Mesendoderm (in vitro differentiated cells): ENCODE measurements at regions not wholly inside any gene's neighbourhood (a gene's known extent, or its start where the extent isn't known, plus 50 kb on each side); places are given as distances from the start of the nearest gene placed in this dataset.

Experiments
- DNase-seq: peaks from one replicate; pipeline ENCODE4 v3.0.0; 2013
- H2AK5ac ChIP-seq: 2 replicates; pipeline ENCODE4 v1.6.1; 2013; ENCODE audit warnings: low read length, inconsistent platforms
- H2BK120ac ChIP-seq: 2 replicates; pipeline ENCODE4 v1.6.1; 2013; ENCODE audit warnings: low read depth, mild to moderate bottlenecking, low read length, moderate library complexity, mixed read lengths
- H2BK15ac ChIP-seq: replicated peaks from 2 replicates; pipeline ENCODE4 v1.6.1; 2013; ENCODE audit warnings: low read depth, mild to moderate bottlenecking, moderate library complexity
- H2BK5ac ChIP-seq: 2 replicates; pipeline ENCODE4 v1.6.1; 2013; ENCODE audit warnings: low read length, inconsistent platforms
- H3K18ac ChIP-seq: 2 replicates; pipeline ENCODE4 v1.6.1; 2013; ENCODE audit warnings: mild to moderate bottlenecking, low read length, mixed read lengths
- H3K23ac ChIP-seq: one replicate; pipeline ENCODE4 v1.6.1; 2013; ENCODE audit warnings: low read length
- H3K27ac ChIP-seq: 2 replicates; pipeline ENCODE4 v1.5.1; 2013; ENCODE audit warnings: low read depth, mild to moderate bottlenecking, inconsistent platforms, low read length, moderate library complexity
- H3K27me3 ChIP-seq: 2 replicates; pipeline ENCODE4 v1.6.1; 2013; ENCODE audit warnings: low read length, control low read depth, mild to moderate bottlenecking, inconsistent platforms; ENCODE audit not compliant: insufficient read depth, poor library complexity
- H3K36me3 ChIP-seq: 2 replicates; pipeline ENCODE4 v1.6.1; 2013; ENCODE audit warnings: low read length, inconsistent platforms; ENCODE audit not compliant: control insufficient read depth, insufficient read depth
- H3K4ac ChIP-seq: one replicate; pipeline ENCODE4 v1.6.1; 2013; ENCODE audit warnings: low read depth, mild to moderate bottlenecking, low read length, moderate library complexity
- H3K4me1 ChIP-seq: 2 replicates; pipeline ENCODE4 v1.6.1; 2013; ENCODE audit warnings: low read depth, low read length, inconsistent platforms; ENCODE audit not compliant: control insufficient read depth
- H3K4me2 ChIP-seq: 2 replicates; pipeline ENCODE4 v1.6.1; 2013; ENCODE audit warnings: low read length
- H3K4me3 ChIP-seq: 2 replicates; pipeline ENCODE4 v1.5.1; 2013; ENCODE audit warnings: mild to moderate bottlenecking, low read length
- H3K56ac ChIP-seq: one replicate; pipeline ENCODE4 v1.6.1; 2013; ENCODE audit warnings: low read length
- H3K79me1 ChIP-seq: 2 replicates; pipeline ENCODE4 v1.6.1; 2013; ENCODE audit warnings: low read length, inconsistent platforms
- H3K79me2 ChIP-seq: 2 replicates; pipeline ENCODE4 v1.6.1; 2013; ENCODE audit warnings: mild to moderate bottlenecking, low read length; ENCODE audit not compliant: control insufficient read depth, insufficient read depth
- H3K9ac ChIP-seq: 2 replicates; pipeline ENCODE4 v1.6.1; 2013; ENCODE audit warnings: low read length, inconsistent platforms
- H4K5ac ChIP-seq: one replicate; pipeline ENCODE4 v1.6.1; 2013; ENCODE audit warnings: low read length
- H4K8ac ChIP-seq: one replicate; pipeline ENCODE4 v1.6.1; 2013; ENCODE audit warnings: low read depth, mild to moderate bottlenecking, control low read depth, low read length, moderate library complexity
- WGBS: extraction: QIAGEN DNeasy Blood & Tissue Kit; methylation state at CpG from one replicate; pipeline ENCODE4 v1.1.7; 2013; ENCODE audit warnings: low lambda C conversion rate, missing lambda C conversion rate; ENCODE audit not compliant: insufficient coverage; ENCODE audit errors: extremely low coverage; 5-methylcytosine and 5-hydroxymethylcytosine counted together

DNA sequence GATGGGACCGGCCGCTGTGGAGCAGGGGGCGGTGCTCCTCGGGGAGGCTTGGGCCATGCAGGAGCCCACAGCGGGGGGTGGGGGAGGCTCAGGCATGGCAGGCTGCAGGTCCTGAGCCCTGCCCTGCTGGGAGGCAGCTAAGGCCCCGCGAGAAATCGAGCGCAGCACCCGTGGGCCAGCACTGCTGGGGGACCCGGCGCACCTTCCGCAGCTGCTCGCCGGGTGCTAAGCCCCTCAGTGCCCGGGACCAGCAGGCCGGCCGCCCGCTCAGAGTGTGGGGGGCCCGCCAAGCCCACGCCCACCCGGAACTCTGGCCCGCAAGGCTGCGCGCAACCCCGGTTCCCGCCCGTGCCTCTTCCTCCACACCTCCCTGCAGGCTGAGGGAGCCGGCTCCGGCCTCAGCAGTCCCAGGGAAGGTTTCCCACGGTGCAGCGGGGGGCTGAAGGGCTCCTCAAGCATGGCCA is 131.5 kb downstream of the SNX18 start:
- no CpG with 5 or more reads among the region's 32 CpGs for WGBS
- H3K27ac ChIP-seq: no peak overlapping the region

DNA sequence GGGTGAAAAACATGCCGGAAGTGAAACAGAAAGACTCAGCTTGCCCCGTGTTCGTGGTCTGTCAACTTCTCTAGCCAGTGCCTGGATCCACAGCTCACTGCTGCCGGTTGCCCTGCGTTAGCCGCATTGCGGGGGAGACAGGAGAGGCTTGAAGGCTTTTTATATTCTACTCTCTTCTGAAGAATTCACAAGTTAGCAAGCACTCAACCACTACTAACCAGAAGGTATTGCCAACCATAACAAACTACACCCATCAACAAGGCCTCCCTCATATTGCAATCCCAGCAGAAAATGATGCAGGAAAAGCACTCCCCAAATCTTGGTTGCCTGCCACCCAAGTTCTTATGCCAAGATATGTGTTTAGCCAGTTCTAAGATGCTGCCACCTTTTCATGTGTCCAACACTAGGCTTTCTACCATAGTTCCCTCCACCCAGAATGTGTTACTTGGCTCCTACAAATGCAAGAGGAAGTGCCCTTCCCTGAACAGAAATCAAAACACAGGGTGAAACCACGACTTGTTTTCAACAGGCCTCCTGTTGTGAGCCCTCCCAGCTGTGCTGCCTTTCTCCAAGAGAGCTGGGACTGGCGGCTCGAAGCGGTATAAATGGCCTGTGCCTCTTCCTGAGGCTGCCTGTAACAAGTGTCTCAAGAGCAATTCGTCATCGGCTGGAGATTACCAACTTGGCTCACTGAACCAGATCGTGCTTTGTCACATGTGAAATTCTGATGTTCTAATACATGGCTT is 129.0 kb downstream of the SNX18 start:
- H2BK5ac ChIP-seq: no peak overlapping the region
- no peak overlapping the region for H3K4ac ChIP-seq
- no peak overlapping the region for H2BK120ac ChIP-seq
- no peak overlapping the region for H4K8ac ChIP-seq
- H3K27ac ChIP-seq: no peak overlapping the region
- H3K36me3 ChIP-seq: no peaks in the 10 kb centered on the region
- H2BK15ac ChIP-seq: no peak overlapping the region
- H3K56ac ChIP-seq: no peak overlapping the region
- no peak overlapping the region for H3K18ac ChIP-seq
- H2AK5ac ChIP-seq: no peak overlapping the region
- WGBS: no CpG with 5 or more reads among the region's 14 CpGs
- H3K4me2 ChIP-seq: no peak overlapping the region
- no peaks in the 10 kb centered on the region for H3K79me2 ChIP-seq
- peaks cover 3% of the 10 kb centered on the region for H3K4me1 ChIP-seq
- H3K4me3 ChIP-seq: no peak overlapping the region
- no peaks in the 10 kb centered on the region for H3K79me1 ChIP-seq
- DNase-seq: peak; percentile 52
- no peak overlapping the region for H3K23ac ChIP-seq
- H4K5ac ChIP-seq: no peak overlapping the region
- no peaks in the 10 kb centered on the region for H3K27me3 ChIP-seq
- H3K9ac ChIP-seq: no peak overlapping the region

More for the DNA sequence above, 131.5 kb downstream of the SNX18 start:
- peaks cover 3% of the 10 kb centered on the region for H3K4me1 ChIP-seq
- H2BK5ac ChIP-seq: no peak overlapping the region
- H3K9ac ChIP-seq: no peak overlapping the region
- no peaks in the 10 kb centered on the region for H3K79me1 ChIP-seq
- H3K4me3 ChIP-seq: no peak overlapping the region
- H2BK15ac ChIP-seq: no peak overlapping the region
- H3K27me3 ChIP-seq: no peaks in the 10 kb centered on the region
- no peaks in the 10 kb centered on the region for H3K36me3 ChIP-seq
- DNase-seq: no peak
- H4K5ac ChIP-seq: no peak overlapping the region
- H2AK5ac ChIP-seq: no peak overlapping the region
- H3K4me2 ChIP-seq: no peak overlapping the region
- H2BK120ac ChIP-seq: no peak overlapping the region
- H3K18ac ChIP-seq: no peak overlapping the region
- no peaks in the 10 kb centered on the region for H3K79me2 ChIP-seq
- H3K4ac ChIP-seq: no peak overlapping the region
- no peak overlapping the region for H3K56ac ChIP-seq
- H4K8ac ChIP-seq: no peak overlapping the region
- H3K23ac ChIP-seq: no peak overlapping the region

DNA sequence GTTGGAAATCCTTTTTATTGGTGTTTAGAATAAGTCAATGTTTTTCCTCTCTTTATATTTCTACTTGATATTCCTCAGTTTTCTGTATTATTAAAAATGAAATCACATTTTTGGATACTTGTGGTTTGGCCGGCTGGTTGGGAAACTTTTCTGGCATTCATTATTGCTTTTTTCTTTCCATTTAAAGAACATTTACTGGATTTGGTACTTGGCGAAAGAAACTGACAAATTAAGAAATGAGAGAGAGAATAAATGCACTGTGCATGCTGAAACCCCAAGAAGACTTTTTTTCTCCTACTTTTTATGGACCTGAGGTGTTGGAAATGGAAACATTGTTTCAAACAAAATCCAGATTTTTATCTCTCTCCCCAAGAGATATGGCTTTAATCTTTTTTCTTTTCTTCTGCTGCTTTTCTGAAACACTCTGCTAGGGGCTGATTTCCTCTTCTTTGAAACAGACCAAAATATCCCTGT is 128.4 kb downstream of the SNX18 start:
- Histone ChIP-seq H3K56ac (no peak overlapping the region), H3K9ac (no peak overlapping the region), H2BK120ac (no peak overlapping the region), H3K4ac (no peak overlapping the region), H2BK15ac (no peak overlapping the region), H2AK5ac (no peak overlapping the region), H3K79me1 (no peaks in the 10 kb centered on the region), H3K4me1 (peaks cover 3% of the 10 kb centered on the region), H4K5ac (no peak overlapping the region), H3K79me2 (no peaks in the 10 kb centered on the region), H3K18ac (no peak overlapping the region), H4K8ac (no peak overlapping the region), H3K36me3 (no peaks in the 10 kb centered on the region), H3K4me2 (no peak overlapping the region), H3K27me3 (no peaks in the 10 kb centered on the region), H2BK5ac (no peak overlapping the region), H3K27ac (no peak overlapping the region), H3K23ac (no peak overlapping the region), H3K4me3 (no peak overlapping the region)
- no CpG with 5 or more reads among the region's 2 CpGs for WGBS
- no peak for DNase-seq

- Histone ChIP-seq H4K5ac (no peak overlapping the region), H3K27me3 (no peaks in the 10 kb centered on the region), H2BK5ac (no peak overlapping the region), H2AK5ac (no peak overlapping the region), H3K4me1 (peaks cover 3% of the 10 kb centered on the region), H3K79me1 (no peaks in the 10 kb centered on the region), H2BK15ac (no peak overlapping the region), H3K36me3 (no peaks in the 10 kb centered on the region), H3K27ac (no peak overlapping the region), H2BK120ac (no peak overlapping the region), H3K23ac (no peak overlapping the region), H3K4me3 (no peak overlapping the region), H3K4me2 (no peak overlapping the region), H3K18ac (no peak overlapping the region), H4K8ac (no peak overlapping the region), H3K56ac (no peak overlapping the region), H3K9ac (no peak overlapping the region), H3K79me2 (no peaks in the 10 kb centered on the region), H3K4ac (no peak overlapping the region)
- WGBS: no CpG with 5 or more reads among the region's 4 CpGs
- DNase-seq: no peak
Measured at GRCh38 chr5:54644226-54644625, 126.7 kb downstream of the SNX18 start.

DNA sequence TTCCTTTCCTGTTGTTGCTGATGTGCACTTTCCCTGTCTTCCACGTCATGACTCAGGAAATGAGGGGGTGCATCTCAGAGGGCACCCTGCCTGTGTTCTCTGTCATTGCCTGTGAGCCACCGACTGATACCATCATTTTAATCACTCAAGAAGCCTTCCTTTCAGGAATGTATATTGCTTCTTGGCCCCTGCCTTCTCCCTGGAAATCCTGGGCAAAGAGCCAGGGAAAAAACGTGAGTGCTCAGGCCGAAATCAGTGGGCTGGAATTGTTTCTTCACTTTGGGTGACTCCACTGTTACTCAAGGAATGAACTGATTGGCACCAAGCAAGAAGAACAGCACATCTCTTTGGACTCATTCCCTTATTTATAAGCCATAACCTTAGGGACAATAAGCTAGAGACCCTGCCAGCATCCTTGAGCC is 126.1 kb downstream of the SNX18 start:
- Histone ChIP-seq H3K4me3 (no peak overlapping the region), H3K79me1 (no peaks in the 10 kb centered on the region), H3K36me3 (no peaks in the 10 kb centered on the region), H3K27me3 (no peaks in the 10 kb centered on the region), H3K4me1 (peaks cover 3% of the 10 kb centered on the region), H3K18ac (no peak overlapping the region), H3K4me2 (no peak overlapping the region), H3K56ac (no peak overlapping the region), H2BK120ac (no peak overlapping the region), H2AK5ac (no peak overlapping the region), H4K8ac (no peak overlapping the region), H2BK15ac (no peak overlapping the region), H3K4ac (no peak overlapping the region), H3K23ac (no peak overlapping the region), H2BK5ac (no peak overlapping the region), H4K5ac (no peak overlapping the region), H3K27ac (no peak overlapping the region), H3K79me2 (no peaks in the 10 kb centered on the region), H3K9ac (no peak overlapping the region)
- DNase-seq: no peak
- no CpG with 5 or more reads among the region's 4 CpGs for WGBS

DNA sequence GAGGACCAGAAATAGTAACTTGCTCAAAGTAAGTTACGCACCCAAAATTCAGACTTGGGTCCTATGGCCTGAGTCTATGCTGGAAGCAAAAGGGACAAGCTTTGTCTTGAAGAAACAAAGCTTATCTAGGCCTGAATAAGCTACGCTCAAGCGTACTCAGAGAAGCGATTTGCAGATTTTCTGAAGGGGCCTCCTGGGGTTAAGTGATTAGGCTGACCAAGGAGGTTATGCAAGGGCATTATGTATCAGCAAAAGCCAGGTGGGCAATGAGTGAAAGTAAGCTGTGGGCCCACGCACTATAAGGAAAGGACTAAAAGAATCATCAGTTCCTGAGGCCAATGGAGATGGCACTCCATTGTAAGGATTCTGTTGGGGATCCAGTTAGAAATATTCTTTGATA is 122.1 kb downstream of the SNX18 start:
- Histone ChIP-seq H3K4me3 (no peak overlapping the region), H3K79me1 (no peaks in the 10 kb centered on the region), H3K9ac (no peak overlapping the region), H2BK15ac (peak overlapping the region; percentile 57), H3K4me1 (no peaks in the 10 kb centered on the region), H4K5ac (no peak overlapping the region), H4K8ac (no peak overlapping the region), H3K36me3 (no peaks in the 10 kb centered on the region), H3K27ac (no peak overlapping the region), H3K23ac (no peak overlapping the region), H3K56ac (no peak overlapping the region), H3K27me3 (no peaks in the 10 kb centered on the region), H2BK5ac (no peak overlapping the region), H2AK5ac (no peak overlapping the region), H3K79me2 (no peaks in the 10 kb centered on the region), H3K4me2 (no peak overlapping the region), H3K18ac (peak overlapping the region; percentile 39), H3K4ac (no peak overlapping the region), H2BK120ac (no peak overlapping the region)
- peak; percentile 44 for DNase-seq
- no CpG with 5 or more reads among the region's 5 CpGs for WGBS
